ENCODE measurements at regions not wholly inside any gene's neighbourhood (a gene's known extent, or its start where the extent isn't known, plus 50 kb on each side); places are given as distances from the start of the nearest gene placed in this dataset.

- TF ChIP-seq REST (IDR thresholded peaks at IDR 0.05; ENCODE audit: low read depth) (no peak), EZH2phosphoT487 (IDR thresholded peaks at IDR 0.05; ENCODE audit: borderline replicate concordance) (no peak), POLR2AphosphoS5 (IDR thresholded peaks at IDR 0.05; ENCODE audit: low read depth, low read length) (no peak), EGR1 (IDR thresholded peaks at IDR 0.05; ENCODE audit: low read depth) (no peak)
Observed at GRCh38 chr12:13365748-13366366, 169.3 kb downstream of the EMP1 start (continued).

- no peak overlapping the region for H3K4me2 ChIP-seq (ENCODE audit: low read length)
- ChIA-PET RAD21 (ENCODE audit: low non-redundant PET in 1 of 2, low total read pairs in 2 of 2, uncharacterized antibody in 2 of 2, unreplicated experiment in 2 of 2) (interaction anchor here (0.6 to 1.5 kb wide), 7 partner anchors 9 to 620 kb away, joined by 3 to 7 read pairs (median 3); no protein-coding TSS in a partner anchor), POLR2A (interaction anchor here (1.3 kb wide), 1 partner anchor 172 kb away, joined by 4 read pairs; no protein-coding TSS in a partner anchor), CTCF (interaction anchor here (0.6 to 2.3 kb wide), 35 partner anchors 9 to 805 kb away, joined by 3 to 28 read pairs (median 4); no protein-coding TSS in a partner anchor)
- no peaks in the 10 kb centered on the region for H3K9me3 ChIP-seq (ENCODE audit: control insufficient read depth in 1 of 2, insufficient read depth in 1 of 2, low read depth in 1 of 2, low read length in 2 of 2)
- H3K27ac ChIP-seq (ENCODE audit: low read depth, low read length), result no peak overlapping the region
- no peaks in the 10 kb centered on the region for H3K79me2 ChIP-seq (ENCODE audit: insufficient read depth, low read length)
- DNase-seq (ENCODE audit: low read depth, low spot score), result peak; percentile 77
- H2AFZ ChIP-seq (ENCODE audit: low read depth, low read length, poor library complexity, severe bottlenecking), result peak overlapping the region; percentile 76
- peak; percentile 99 for ATAC-seq
- H3K36me3 ChIP-seq (ENCODE audit: control insufficient read depth in 1 of 2, insufficient read depth in 2 of 2, low read length in 2 of 2), result no peaks in the 10 kb centered on the region
- H3K9ac ChIP-seq (ENCODE audit: low read length), result no peak overlapping the region
- no peak overlapping the region for H3K4me3 ChIP-seq (replicated peaks in 1 of 2; ENCODE audit: low read depth in 1 of 2, low read length in 2 of 2)
- BruUV-seq (replicated peaks), result no TSS peak
- no peaks in the 10 kb centered on the region for H4K20me1 ChIP-seq (ENCODE audit: insufficient read depth)
- H3K27me3 ChIP-seq (ENCODE audit: insufficient read depth, low read length), result no peaks in the 10 kb centered on the region
- no peaks in the 10 kb centered on the region for H3K9me2 ChIP-seq (ENCODE audit: insufficient read depth)
- peaks cover 3 to 7% of the 10 kb centered on the region in 2 experiments; a peak in 3 of 4 replicates for H3K4me1 ChIP-seq (ENCODE audit: control insufficient read depth in 1 of 2, insufficient read depth in 2 of 2, low read length in 2 of 2)
- intact Hi-C loops (cut with micrococcal nuclease), result loop anchor here (5.0 to 10.0 kb wide), 4 partner anchors 175 to 805 kb away; no protein-coding TSS in a partner anchor
- TF ChIP-seq EGR1 (IDR thresholded peaks at IDR 0.05; ENCODE audit: low read depth) (no peak), REST (IDR thresholded peaks at IDR 0.05; ENCODE audit: low read depth) (no peak), EZH2phosphoT487 (IDR thresholded peaks at IDR 0.05; ENCODE audit: borderline replicate concordance) (no peak), EZH2 (IDR thresholded peaks at IDR 0.05) (no peak), ZFX (IDR thresholded peaks at IDR 0.05) (no peak), ELF1 (IDR thresholded peaks at IDR 0.05; ENCODE audit: borderline replicate concordance, low read depth) (no peak), FOSL1 (IDR thresholded peaks at IDR 0.05; ENCODE audit: low read depth) (peak; percentile 16; the same call in 1 of the 2 replicates), TCF7L2 (IDR thresholded peaks at IDR 0.05; ENCODE audit: borderline replicate concordance, extremely low read depth, insufficient read depth, insufficient read length) (no peak), CEBPB (IDR thresholded peaks at IDR 0.05; ENCODE audit: low read depth) (no peak), POLR2AphosphoS5 (IDR thresholded peaks at IDR 0.05; ENCODE audit: low read depth, low read length) (no peak), SIN3A (IDR thresholded peaks at IDR 0.05; ENCODE audit: low read depth) (no peak), YY1 (IDR thresholded peaks at IDR 0.05; ENCODE audit: extremely low read depth, insufficient replicate concordance, low read depth, low read length) (peak; percentile 82), RAD21 (IDR thresholded peaks at IDR 0.05; ENCODE audit: low read depth) (peak; percentile 88)
Observed at GRCh38 chr12:13362260-13362841, 165.8 kb downstream of the EMP1 start.

All from HCT116 (cell line).